Neural cell (in vitro differentiated cells): ENCODE measurements at regions not wholly inside any gene's neighbourhood (a gene's known extent, or its start where the extent isn't known, plus 50 kb on each side); places are given as distances from the start of the nearest gene placed in this dataset.

Experiments
- EZH2 ChIP-seq: fragments of 200-600, 300-800 bp; shearing (Covaris generic), sonication (generic); IDR thresholded peaks from 2 replicates; pipeline ENCODE4 v1.6.1; 2014; ENCODE audit warnings: antibody characterized with exemption, low read length, borderline replicate concordance, mild to moderate bottlenecking; ENCODE audit not compliant: insufficient read depth, poor library complexity, severe bottlenecking
- POLR2AphosphoS5 ChIP-seq: IDR thresholded peaks from 2 replicates; pipeline ENCODE4 v1.6.1; 2012

DNA sequence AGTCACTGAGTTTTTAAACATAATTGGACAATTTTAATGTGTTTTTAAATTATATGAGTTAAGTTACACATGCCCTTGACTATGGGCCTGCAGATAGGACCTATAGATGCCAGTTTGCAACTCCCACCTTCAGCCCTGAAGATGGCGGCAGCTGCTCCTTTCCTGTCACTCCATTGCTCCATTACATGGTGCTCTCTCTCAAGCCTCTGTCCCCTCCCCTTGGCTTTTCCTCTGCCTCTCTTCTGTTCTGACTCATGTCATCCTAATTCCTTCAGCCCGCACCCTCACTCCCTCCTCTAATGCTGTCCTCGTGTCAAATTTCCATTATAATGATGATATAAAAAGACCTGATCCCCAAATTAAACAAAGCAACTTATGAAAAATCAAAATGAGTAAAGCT, 133.7 kb upstream of the HNRNPA3 start:
- no peak for TF ChIP-seq POLR2AphosphoS5
- no peak for TF ChIP-seq EZH2
